ENCODE measurements at regions not wholly inside any gene's neighbourhood (a gene's known extent, or its start where the extent isn't known, plus 50 kb on each side); places are given as distances from the start of the nearest gene placed in this dataset.

DNA sequence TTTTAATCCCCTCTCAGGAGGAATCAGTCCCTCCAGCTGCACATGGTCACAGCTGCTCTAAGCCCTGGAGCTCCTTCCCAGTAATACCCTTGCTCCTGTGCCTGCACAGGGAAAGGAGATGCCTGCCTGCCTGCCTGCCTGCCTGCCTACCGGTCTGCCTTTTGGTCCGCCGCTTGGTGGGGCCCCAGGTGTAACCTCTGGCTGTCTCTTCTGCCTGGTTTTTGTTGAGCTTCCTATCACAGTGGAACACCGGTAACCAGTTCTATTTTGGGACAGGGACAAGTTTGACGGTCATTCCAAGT, 99.8 kb downstream of the DAD1 start:
- TF ChIP-seq CTCF (IDR thresholded peaks at IDR 0.05; ENCODE audit: low read depth, low read length, poor library complexity, severe bottlenecking) (no peak), EZH2phosphoT487 (IDR thresholded peaks at IDR 0.05; ENCODE audit: borderline replicate concordance, low read length) (no peak)

Measured in DOHH2 (cell line).